ENCODE measurements at regions not wholly inside any gene's neighbourhood (a gene's known extent, or its start where the extent isn't known, plus 50 kb on each side); places are given as distances from the start of the nearest gene placed in this dataset.
A peak's percentile ranks its signal among the peaks of the same experiment; 100 is the strongest.

GRCh38 chr9:107673861-107674720 lies 184.5 kb upstream of the KLF4 start:
- Histone ChIP-seq H3K23ac (ENCODE audit: insufficient read length, low read depth, low read length) (no peak overlapping the region), H3K27me3 (ENCODE audit: insufficient read depth, low read length) (no peaks in the 10 kb centered on the region), H2BK5ac (ENCODE audit: insufficient read length, low read length) (peak overlapping the region; percentile 88), H3K56ac (ENCODE audit: insufficient read length, low read depth, low read length) (no peak overlapping the region), H3K18ac (ENCODE audit: insufficient read length, low read depth, low read length) (peak overlapping the region; percentile 53), H3K4me2 (ENCODE audit: insufficient read depth, insufficient read length, low read length) (peak overlapping the region; percentile 62), H2BK15ac (ENCODE audit: low read depth, low read length) (no peak overlapping the region), H3K4ac (ENCODE audit: low read depth, low read length) (no peak overlapping the region), H3K9ac (ENCODE audit: extremely low read depth, insufficient read length, low read length) (no peak overlapping the region), H2BK12ac (ENCODE audit: insufficient read length, low read depth, low read length) (no peak overlapping the region), H3K14ac (ENCODE audit: insufficient read depth, low read length) (peak overlapping the region; percentile 83), H2AFZ (ENCODE audit: low read length) (peak overlapping the region; percentile 54), H3K79me2 (ENCODE audit: insufficient read depth, low read length) (no peaks in the 10 kb centered on the region), H4K8ac (replicated peaks; ENCODE audit: insufficient read length, low read depth, low read length) (no peak overlapping the region), H4K20me1 (ENCODE audit: control insufficient read depth, insufficient read depth, insufficient read length) (no peaks in the 10 kb centered on the region), H3K27ac (ENCODE audit: insufficient read length, low read depth, low read length) (peak overlapping the region; percentile 98), H3K79me1 (ENCODE audit: insufficient read depth, low read depth, low read length, poor library complexity, severe bottlenecking) (no peaks in the 10 kb centered on the region), H3K23me2 (ENCODE audit: insufficient read length, low read depth, low read length, poor library complexity, severe bottlenecking) (no peaks in the 10 kb centered on the region), H2BK20ac (ENCODE audit: low read depth, low read length, poor library complexity, severe bottlenecking) (no peak overlapping the region), H2BK120ac (ENCODE audit: low read depth, low read length, poor library complexity, severe bottlenecking) (no peak overlapping the region), H2AK5ac (ENCODE audit: insufficient read length, low read length) (peak overlapping the region; percentile 87), H4K91ac (ENCODE audit: insufficient read length, low read depth, low read length) (no peak overlapping the region), H3K9me3 (ENCODE audit: control insufficient read depth, low read depth, low read length) (no peaks in the 10 kb centered on the region), H3T11ph (ENCODE audit: low read length) (no peak overlapping the region), H3K4me1 (ENCODE audit: insufficient read depth, low read length) (peaks cover 14% of the 10 kb centered on the region; the same call in 1 of the 2 replicates), H4K5ac (ENCODE audit: insufficient read length, low read depth, low read length) (peak overlapping the region; percentile 81)
- Mint-ChIP-seq H3K27ac (peak overlapping the region; percentile 95 to 100 (median 99)), H3K27me3 (ENCODE audit: low read depth) (no peaks in the 10 kb centered on the region), H3K4me3 (peak overlapping the region; percentile 5 to 50; a peak in 2 of 5 replicates), H3K9me3 (no peaks in the 10 kb centered on the region; a peak in 1 of 5 replicates), H3K36me3 (ENCODE audit: insufficient read depth in 1 of 3, low read depth in 3 of 3) (no peaks in the 10 kb centered on the region), H3K4me1 (peaks cover 28 to 33% of the 10 kb centered on the region in 2 experiments)
- TF ChIP-seq, protein P1, sequence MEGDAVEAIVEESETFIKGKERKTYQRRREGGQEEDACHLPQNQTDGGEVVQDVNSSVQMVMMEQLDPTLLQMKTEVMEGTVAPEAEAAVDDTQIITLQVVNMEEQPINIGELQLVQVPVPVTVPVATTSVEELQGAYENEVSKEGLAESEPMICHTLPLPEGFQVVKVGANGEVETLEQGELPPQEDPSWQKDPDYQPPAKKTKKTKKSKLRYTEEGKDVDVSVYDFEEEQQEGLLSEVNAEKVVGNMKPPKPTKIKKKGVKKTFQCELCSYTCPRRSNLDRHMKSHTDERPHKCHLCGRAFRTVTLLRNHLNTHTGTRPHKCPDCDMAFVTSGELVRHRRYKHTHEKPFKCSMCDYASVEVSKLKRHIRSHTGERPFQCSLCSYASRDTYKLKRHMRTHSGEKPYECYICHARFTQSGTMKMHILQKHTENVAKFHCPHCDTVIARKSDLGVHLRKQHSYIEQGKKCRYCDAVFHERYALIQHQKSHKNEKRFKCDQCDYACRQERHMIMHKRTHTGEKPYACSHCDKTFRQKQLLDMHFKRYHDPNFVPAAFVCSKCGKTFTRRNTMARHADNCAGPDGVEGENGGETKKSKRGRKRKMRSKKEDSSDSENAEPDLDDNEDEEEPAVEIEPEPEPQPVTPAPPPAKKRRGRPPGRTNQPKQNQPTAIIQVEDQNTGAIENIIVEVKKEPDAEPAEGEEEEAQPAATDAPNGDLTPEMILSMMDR (conservative IDR thresholded peaks at IDR 0.05), result no peak
- WGBS (ENCODE audit: extremely low coverage, insufficient read length, low lambda C conversion rate), result no CpG with 5 or more reads among the region's 3 CpGs
- no peak for DNase-seq
